Progenitor cell of endocrine pancreas (in vitro differentiated cells): ENCODE measurements at regions not wholly inside any gene's neighbourhood (a gene's known extent, or its start where the extent isn't known, plus 50 kb on each side); places are given as distances from the start of the nearest gene placed in this dataset.

ENCODE experiments used
- DNase-seq: peaks from one replicate; pipeline ENCODE4 v3.0.0; 2021; ENCODE audit warnings: low spot score; ENCODE audit not compliant: unreplicated experiment
- H3K27ac Mint-ChIP-seq: 2 replicates; pipeline ENCODE4 v1.8.0; 2021; ENCODE audit warnings: mild to moderate bottlenecking, moderate library complexity, mixed read lengths
- H3K27me3 Mint-ChIP-seq: 2 replicates; pipeline ENCODE4 v1.8.0; 2021; ENCODE audit warnings: mixed read lengths
- H3K36me3 Mint-ChIP-seq: 2 replicates; pipeline ENCODE4 v1.8.0; 2022; ENCODE audit warnings: mixed read lengths; ENCODE audit not compliant: insufficient read depth
- H3K4me1 Mint-ChIP-seq: 2 replicates; pipeline ENCODE4 v1.8.0; 2021; ENCODE audit warnings: low read depth, mixed read lengths
- H3K4me3 Mint-ChIP-seq: 2 replicates; pipeline ENCODE4 v1.8.0; 2021; ENCODE audit warnings: low read depth, mild to moderate bottlenecking, moderate library complexity, mixed read lengths
- H3K9me3 Mint-ChIP-seq: 2 replicates; pipeline ENCODE4 v1.8.0; 2021; ENCODE audit warnings: low read depth, mixed read lengths
- TF ChIP-seq, protein P1 (sequence below): fragments of 200-600 bp; sonication (generic); IDR thresholded peaks from one replicate; pipeline ENCODE4 v1.5.0; 2021; ENCODE audit warnings: antibody characterized with exemption, mild to moderate bottlenecking; ENCODE audit not compliant: unreplicated experiment

DNA sequence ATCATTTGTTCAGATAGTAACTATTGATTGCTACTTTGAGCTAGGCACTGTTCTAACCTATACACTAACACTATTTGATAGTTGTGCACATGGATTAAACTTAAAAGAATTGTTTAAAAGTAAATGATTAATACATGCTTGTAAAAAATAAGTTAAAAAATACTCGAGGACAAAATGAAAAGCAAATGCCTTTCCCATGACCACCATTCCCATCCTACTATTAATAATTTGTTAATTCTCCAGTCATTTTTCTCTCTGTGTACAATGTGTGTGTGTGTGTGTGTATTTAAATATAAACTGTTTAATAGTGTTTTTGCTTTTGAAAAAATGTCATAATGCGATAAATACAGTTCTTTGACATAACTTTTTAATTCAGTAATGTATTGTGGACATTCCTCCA, 78.7 kb upstream of the KCNMB2 start:
- Mint-ChIP-seq H3K27ac (no peak overlapping the region), H3K4me3 (no peak overlapping the region), H3K27me3 (peaks cover 9% of the 10 kb centered on the region), H3K4me1 (peaks cover 15% of the 10 kb centered on the region), H3K9me3 (peaks cover 6% of the 10 kb centered on the region), H3K36me3 (no peaks in the 10 kb centered on the region)
- TF ChIP-seq, protein P1, sequence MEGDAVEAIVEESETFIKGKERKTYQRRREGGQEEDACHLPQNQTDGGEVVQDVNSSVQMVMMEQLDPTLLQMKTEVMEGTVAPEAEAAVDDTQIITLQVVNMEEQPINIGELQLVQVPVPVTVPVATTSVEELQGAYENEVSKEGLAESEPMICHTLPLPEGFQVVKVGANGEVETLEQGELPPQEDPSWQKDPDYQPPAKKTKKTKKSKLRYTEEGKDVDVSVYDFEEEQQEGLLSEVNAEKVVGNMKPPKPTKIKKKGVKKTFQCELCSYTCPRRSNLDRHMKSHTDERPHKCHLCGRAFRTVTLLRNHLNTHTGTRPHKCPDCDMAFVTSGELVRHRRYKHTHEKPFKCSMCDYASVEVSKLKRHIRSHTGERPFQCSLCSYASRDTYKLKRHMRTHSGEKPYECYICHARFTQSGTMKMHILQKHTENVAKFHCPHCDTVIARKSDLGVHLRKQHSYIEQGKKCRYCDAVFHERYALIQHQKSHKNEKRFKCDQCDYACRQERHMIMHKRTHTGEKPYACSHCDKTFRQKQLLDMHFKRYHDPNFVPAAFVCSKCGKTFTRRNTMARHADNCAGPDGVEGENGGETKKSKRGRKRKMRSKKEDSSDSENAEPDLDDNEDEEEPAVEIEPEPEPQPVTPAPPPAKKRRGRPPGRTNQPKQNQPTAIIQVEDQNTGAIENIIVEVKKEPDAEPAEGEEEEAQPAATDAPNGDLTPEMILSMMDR: no peak
- DNase-seq: no peak

GRCh38 chr3:178458313-178459037, 77.8 kb upstream of the KCNMB2 start:
- Mint-ChIP-seq H3K4me1 (peaks cover 15% of the 10 kb centered on the region), H3K4me3 (no peak overlapping the region), H3K9me3 (peaks cover 6% of the 10 kb centered on the region), H3K27me3 (peaks cover 9% of the 10 kb centered on the region), H3K27ac (no peak overlapping the region), H3K36me3 (no peaks in the 10 kb centered on the region)
- TF ChIP-seq, protein P1: no peak
- no peak for DNase-seq

DNA sequence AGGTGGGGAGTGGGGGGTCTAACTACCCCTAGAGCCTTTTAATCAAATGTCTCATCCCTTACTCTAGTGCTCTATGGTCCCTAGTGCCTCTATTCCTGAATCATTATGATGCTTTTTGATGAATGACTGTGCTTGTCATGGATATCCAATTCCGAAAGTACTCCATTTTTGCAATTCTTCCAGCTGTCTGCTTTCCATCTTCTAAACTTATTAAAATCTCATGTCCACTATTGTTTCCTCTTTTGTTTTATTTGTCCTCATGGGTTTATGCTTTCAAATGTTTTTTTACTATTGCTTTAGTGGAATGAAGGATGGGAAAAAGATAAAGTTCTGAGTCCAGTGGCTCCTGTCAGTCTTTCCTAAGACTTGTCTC, 77.2 kb upstream of the KCNMB2 start:
- DNase-seq: no peak
- TF ChIP-seq, protein P1: no peak
- Mint-ChIP-seq H3K4me1 (peaks cover 15% of the 10 kb centered on the region), H3K27me3 (peaks cover 9% of the 10 kb centered on the region), H3K27ac (no peak overlapping the region), H3K36me3 (no peaks in the 10 kb centered on the region), H3K9me3 (peaks cover 6% of the 10 kb centered on the region), H3K4me3 (no peak overlapping the region)

DNA sequence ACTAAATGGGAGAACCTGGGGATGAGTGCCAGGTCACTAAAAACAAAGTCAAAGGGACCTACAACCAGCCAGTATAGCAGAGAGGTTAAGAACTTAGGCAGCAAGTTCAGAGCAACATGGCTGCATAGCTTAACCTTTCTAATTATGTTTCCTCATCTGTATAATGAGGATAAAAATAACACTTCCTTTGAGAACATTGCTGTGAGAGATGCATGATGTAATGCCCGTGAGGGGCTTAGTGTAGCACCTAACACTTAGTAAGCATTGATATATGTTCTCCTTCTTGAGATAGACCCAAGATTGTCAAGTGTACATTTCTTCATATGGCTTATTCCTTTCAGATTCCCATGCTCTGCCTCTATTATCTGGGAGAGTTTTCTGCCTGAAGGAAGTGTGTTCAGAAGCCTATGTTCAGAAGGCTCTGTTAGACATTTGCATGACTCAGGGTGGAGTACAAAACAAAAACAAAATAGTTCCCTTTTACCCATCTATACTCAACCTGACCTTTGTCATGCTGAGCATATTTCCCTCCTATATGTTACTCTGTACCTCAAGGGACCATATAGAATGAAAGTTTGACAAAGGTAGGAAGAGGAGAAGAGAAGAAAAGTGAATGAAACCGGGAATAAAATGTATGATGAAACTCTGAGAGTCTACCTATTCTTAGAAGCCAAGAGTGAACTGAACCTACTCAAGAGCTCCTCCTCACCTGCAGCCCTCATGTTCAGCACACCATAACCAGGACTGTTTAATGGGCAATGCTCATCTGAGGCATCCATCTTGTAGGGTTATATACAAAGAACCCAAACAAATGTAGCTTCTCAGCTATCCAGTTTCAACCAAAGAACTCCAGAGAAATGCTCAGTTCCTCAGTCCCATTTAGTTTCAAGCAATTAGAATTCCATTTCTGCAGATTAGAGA, 70.7 kb upstream of the KCNMB2 start:
- no peak for DNase-seq
- Mint-ChIP-seq H3K36me3 (no peaks in the 10 kb centered on the region), H3K27ac (no peak overlapping the region)

GRCh38 chr3:178472941-178473340, 63.3 kb upstream of the KCNMB2 start:
- H3K27ac Mint-ChIP-seq: no peak overlapping the region
- H3K4me1 Mint-ChIP-seq: peaks cover 10% of the 10 kb centered on the region
- H3K9me3 Mint-ChIP-seq: no peaks in the 10 kb centered on the region
- DNase-seq: no peak
- no peaks in the 10 kb centered on the region for H3K36me3 Mint-ChIP-seq
- no peak overlapping the region for H3K4me3 Mint-ChIP-seq
- TF ChIP-seq, protein P1: no peak
- no peaks in the 10 kb centered on the region for H3K27me3 Mint-ChIP-seq

More for the DNA sequence above, 70.7 kb upstream of the KCNMB2 start:
- Mint-ChIP-seq H3K9me3 (peaks cover 6% of the 10 kb centered on the region), H3K4me1 (peaks cover 3% of the 10 kb centered on the region), H3K27me3 (no peaks in the 10 kb centered on the region), H3K4me3 (no peak overlapping the region)
- TF ChIP-seq, protein P1: no peak
